Skin of body (tissue), 1 donor: ENCODE measurements at regions not wholly inside any gene's neighbourhood (a gene's known extent, or its start where the extent isn't known, plus 50 kb on each side); places are given as distances from the start of the nearest gene placed in this dataset.
"Not testable (repeated sequence)": the region's sequence is repeated elsewhere in the genome, so short reads cannot be mapped to it uniquely, and the experiment has no call there.

Source experiments
- DNase-seq: peaks from one replicate; lab custom pipeline; 2025; lab: John Stamatoyannopoulos, UW

GRCh38 chr5:102049517-102049916 lies 246.6 kb downstream of the SLCO4C1 start:
- peak; percentile 1 for DNase-seq

- DNase-seq: no peak
These were observed 247.1 kb downstream of the SLCO4C1 start for GRCh38 chr5:102048940-102049339.

GRCh38 chr5:102047073-102047472 lies 249.0 kb downstream of the SLCO4C1 start:
- DNase-seq: not testable (repeated sequence)

GRCh38 chr5:102040326-102040725 lies 255.8 kb downstream of the SLCO4C1 start:
- DNase-seq: no peak

- DNase-seq: no peak
These were observed 259.2 kb downstream of the SLCO4C1 start for GRCh38 chr5:102036927-102037326.

GRCh38 chr5:102031711-102032110 lies 264.4 kb downstream of the SLCO4C1 start:
- no peak for DNase-seq

- DNase-seq: no peak
These were observed 277.4 kb downstream of the SLCO4C1 start for GRCh38 chr5:102018690-102019089.

GRCh38 chr5:102018279-102018678 lies 277.8 kb downstream of the SLCO4C1 start:
- DNase-seq: no peak

GRCh38 chr5:102014371-102014770 lies 281.7 kb downstream of the SLCO4C1 start:
- DNase-seq: no peak

- no peak for DNase-seq
These were observed 285.4 kb downstream of the SLCO4C1 start for GRCh38 chr5:102010644-102011043.

- no peak for DNase-seq
These were observed 298.8 kb downstream of the SLCO4C1 start for GRCh38 chr5:101997235-101997634.

GRCh38 chr5:101995585-101995984 lies 300.5 kb downstream of the SLCO4C1 start:
- no peak for DNase-seq

- no peak for DNase-seq
These were observed 304.6 kb downstream of the SLCO4C1 start for GRCh38 chr5:101991486-101991885.

GRCh38 chr5:101989659-101990058 lies 306.4 kb downstream of the SLCO4C1 start:
- no peak for DNase-seq

GRCh38 chr5:101977729-101978345 lies 318.2 kb downstream of the SLCO4C1 start:
- DNase-seq: peak; percentile 29

GRCh38 chr5:101976933-101977332 lies 319.2 kb downstream of the SLCO4C1 start:
- DNase-seq: no peak

GRCh38 chr5:101969742-101970141 lies 326.3 kb downstream of the SLCO4C1 start:
- DNase-seq: no peak

GRCh38 chr5:101966476-101966875 lies 329.6 kb downstream of the SLCO4C1 start:
- DNase-seq: no peak

GRCh38 chr5:101955891-101956290 lies 340.2 kb downstream of the SLCO4C1 start:
- DNase-seq: peak; percentile 7

- DNase-seq: no peak
These were observed 346.1 kb downstream of the SLCO4C1 start for GRCh38 chr5:101950019-101950418.

- no peak for DNase-seq
These were observed 347.5 kb downstream of the SLCO4C1 start for GRCh38 chr5:101948615-101949014.

GRCh38 chr5:101943784-101944183 lies 352.3 kb downstream of the SLCO4C1 start:
- no peak for DNase-seq

GRCh38 chr5:101942321-101942882 lies 353.7 kb downstream of the SLCO4C1 start:
- no peak for DNase-seq

- DNase-seq: no peak
These were observed 359.0 kb downstream of the SLCO4C1 start for GRCh38 chr5:101937041-101937440.
